GM23338 (cell line): ENCODE measurements at regions not wholly inside any gene's neighbourhood (a gene's known extent, or its start where the extent isn't known, plus 50 kb on each side); places are given as distances from the start of the nearest gene placed in this dataset.

ENCODE experiments used
- CREB1 ChIP-seq: fragments of 250-450 bp; sonication (Bioruptor Pico); IDR thresholded peaks from 2 replicates; pipeline ENCODE4 v1.5.0; 2020; ENCODE audit warnings: low read depth, mild to moderate bottlenecking, moderate library complexity
- EZH2 ChIP-seq: fragments of 200-600 bp; sonication (generic); IDR thresholded peaks from one replicate; pipeline ENCODE4 v1.8.0; 2017; ENCODE audit warnings: antibody characterized with exemption, mild to moderate bottlenecking, low read depth; ENCODE audit not compliant: unreplicated experiment
- EZH2phosphoT487 ChIP-seq: fragments of 200-600 bp; sonication (generic); IDR thresholded peaks from one replicate; pipeline ENCODE4 v1.8.1; 2018; ENCODE audit warnings: antibody characterized with exemption; ENCODE audit not compliant: unreplicated experiment
- JUNB ChIP-seq: IDR thresholded peaks from one replicate; pipeline ENCODE4 v1.6.1; 2016; ENCODE audit warnings: antibody characterized with exemption; ENCODE audit not compliant: unreplicated experiment
- NANOG ChIP-seq: IDR thresholded peaks from 2 replicates; pipeline ENCODE4 v1.6.1; 2016; ENCODE audit warnings: antibody characterized with exemption, borderline replicate concordance
- POLR2AphosphoS5 ChIP-seq: IDR thresholded peaks from 2 replicates; pipeline ENCODE4 v1.6.1; 2016; ENCODE audit warnings: antibody characterized with exemption, low read depth
- REST ChIP-seq: IDR thresholded peaks from one replicate; pipeline ENCODE4 v1.6.1; 2018; ENCODE audit warnings: antibody characterized with exemption; ENCODE audit not compliant: unreplicated experiment
- STAT1 ChIP-seq: IDR thresholded peaks from one replicate; pipeline ENCODE4 v1.6.1; 2016; ENCODE audit warnings: antibody characterized with exemption; ENCODE audit not compliant: unreplicated experiment
- ZNF114 ChIP-seq: fragments of 250-450 bp; sonication (Bioruptor Pico); IDR thresholded peaks from 2 replicates; pipeline ENCODE4 v1.5.0; 2020; ENCODE audit warnings: mild to moderate bottlenecking, moderate library complexity
- ZNF331 ChIP-seq: fragments of 250-450 bp; sonication (Bioruptor Pico); IDR thresholded peaks from 2 replicates; pipeline ENCODE4 v1.5.0; 2020; ENCODE audit warnings: low read depth, mild to moderate bottlenecking, moderate library complexity
- TF ChIP-seq, protein P1 (sequence below), 2 experiments: fragments of 200-600 bp in 1 of 2; sonication (generic) in 1 of 2; conservative IDR thresholded peaks; 2 replicates each; pipeline versions ENCODE4 v1.5.1 to v1.6.1; 2016 to 2017; ENCODE audit warnings: antibody characterized with exemption in 2 of 2, low read depth in 2 of 2, mild to moderate bottlenecking in 2 of 2, moderate library complexity in 1 of 2
- TF ChIP-seq, protein P2 (sequence below): IDR thresholded peaks from 2 replicates; pipeline ENCODE4 v1.6.1; 2016; ENCODE audit warnings: antibody characterized with exemption
- TF ChIP-seq, protein P3 (sequence below): fragments of 250-450 bp; sonication (Bioruptor Pico); IDR thresholded peaks from 2 replicates; pipeline ENCODE4 v1.5.0; 2020; ENCODE audit warnings: mild to moderate bottlenecking, moderate library complexity

DNA sequence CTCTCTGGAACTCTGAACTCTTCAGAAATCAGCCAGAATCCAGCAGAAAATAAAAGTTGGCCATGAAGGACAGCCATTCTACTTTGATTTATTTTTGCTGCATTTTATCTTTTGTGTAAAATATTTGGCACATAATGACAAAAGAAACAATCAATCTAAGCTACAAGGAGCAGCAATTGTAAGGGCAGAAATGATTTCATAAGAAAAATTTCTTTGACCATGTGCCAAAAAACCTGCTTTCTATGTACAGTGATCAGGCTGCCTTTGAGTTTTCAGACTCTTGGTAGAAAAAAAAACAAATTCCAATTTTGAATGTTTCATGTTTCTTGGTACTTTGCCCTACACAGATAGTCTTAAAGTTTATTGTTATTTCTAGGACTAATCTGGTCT, 69.8 kb upstream of the SLC1A3 start:
- TF ChIP-seq, protein P1, sequence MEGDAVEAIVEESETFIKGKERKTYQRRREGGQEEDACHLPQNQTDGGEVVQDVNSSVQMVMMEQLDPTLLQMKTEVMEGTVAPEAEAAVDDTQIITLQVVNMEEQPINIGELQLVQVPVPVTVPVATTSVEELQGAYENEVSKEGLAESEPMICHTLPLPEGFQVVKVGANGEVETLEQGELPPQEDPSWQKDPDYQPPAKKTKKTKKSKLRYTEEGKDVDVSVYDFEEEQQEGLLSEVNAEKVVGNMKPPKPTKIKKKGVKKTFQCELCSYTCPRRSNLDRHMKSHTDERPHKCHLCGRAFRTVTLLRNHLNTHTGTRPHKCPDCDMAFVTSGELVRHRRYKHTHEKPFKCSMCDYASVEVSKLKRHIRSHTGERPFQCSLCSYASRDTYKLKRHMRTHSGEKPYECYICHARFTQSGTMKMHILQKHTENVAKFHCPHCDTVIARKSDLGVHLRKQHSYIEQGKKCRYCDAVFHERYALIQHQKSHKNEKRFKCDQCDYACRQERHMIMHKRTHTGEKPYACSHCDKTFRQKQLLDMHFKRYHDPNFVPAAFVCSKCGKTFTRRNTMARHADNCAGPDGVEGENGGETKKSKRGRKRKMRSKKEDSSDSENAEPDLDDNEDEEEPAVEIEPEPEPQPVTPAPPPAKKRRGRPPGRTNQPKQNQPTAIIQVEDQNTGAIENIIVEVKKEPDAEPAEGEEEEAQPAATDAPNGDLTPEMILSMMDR (conservative IDR thresholded peaks at IDR 0.05; ENCODE audit: low read depth in 2 of 2), result no peak
- TF ChIP-seq EZH2phosphoT487 (no peak), EZH2 (no peak), REST (no peak), POLR2AphosphoS5 (no peak), JUNB (no peak), ZNF114 (no peak), NANOG (no peak), ZNF331 (CRISPR knock-in tag) (no peak), CREB1 (CRISPR knock-in tag) (no peak), STAT1 (no peak)
- TF ChIP-seq, protein P2, sequence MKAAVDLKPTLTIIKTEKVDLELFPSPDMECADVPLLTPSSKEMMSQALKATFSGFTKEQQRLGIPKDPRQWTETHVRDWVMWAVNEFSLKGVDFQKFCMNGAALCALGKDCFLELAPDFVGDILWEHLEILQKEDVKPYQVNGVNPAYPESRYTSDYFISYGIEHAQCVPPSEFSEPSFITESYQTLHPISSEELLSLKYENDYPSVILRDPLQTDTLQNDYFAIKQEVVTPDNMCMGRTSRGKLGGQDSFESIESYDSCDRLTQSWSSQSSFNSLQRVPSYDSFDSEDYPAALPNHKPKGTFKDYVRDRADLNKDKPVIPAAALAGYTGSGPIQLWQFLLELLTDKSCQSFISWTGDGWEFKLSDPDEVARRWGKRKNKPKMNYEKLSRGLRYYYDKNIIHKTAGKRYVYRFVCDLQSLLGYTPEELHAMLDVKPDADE, result no peak
- TF ChIP-seq, protein P3, sequence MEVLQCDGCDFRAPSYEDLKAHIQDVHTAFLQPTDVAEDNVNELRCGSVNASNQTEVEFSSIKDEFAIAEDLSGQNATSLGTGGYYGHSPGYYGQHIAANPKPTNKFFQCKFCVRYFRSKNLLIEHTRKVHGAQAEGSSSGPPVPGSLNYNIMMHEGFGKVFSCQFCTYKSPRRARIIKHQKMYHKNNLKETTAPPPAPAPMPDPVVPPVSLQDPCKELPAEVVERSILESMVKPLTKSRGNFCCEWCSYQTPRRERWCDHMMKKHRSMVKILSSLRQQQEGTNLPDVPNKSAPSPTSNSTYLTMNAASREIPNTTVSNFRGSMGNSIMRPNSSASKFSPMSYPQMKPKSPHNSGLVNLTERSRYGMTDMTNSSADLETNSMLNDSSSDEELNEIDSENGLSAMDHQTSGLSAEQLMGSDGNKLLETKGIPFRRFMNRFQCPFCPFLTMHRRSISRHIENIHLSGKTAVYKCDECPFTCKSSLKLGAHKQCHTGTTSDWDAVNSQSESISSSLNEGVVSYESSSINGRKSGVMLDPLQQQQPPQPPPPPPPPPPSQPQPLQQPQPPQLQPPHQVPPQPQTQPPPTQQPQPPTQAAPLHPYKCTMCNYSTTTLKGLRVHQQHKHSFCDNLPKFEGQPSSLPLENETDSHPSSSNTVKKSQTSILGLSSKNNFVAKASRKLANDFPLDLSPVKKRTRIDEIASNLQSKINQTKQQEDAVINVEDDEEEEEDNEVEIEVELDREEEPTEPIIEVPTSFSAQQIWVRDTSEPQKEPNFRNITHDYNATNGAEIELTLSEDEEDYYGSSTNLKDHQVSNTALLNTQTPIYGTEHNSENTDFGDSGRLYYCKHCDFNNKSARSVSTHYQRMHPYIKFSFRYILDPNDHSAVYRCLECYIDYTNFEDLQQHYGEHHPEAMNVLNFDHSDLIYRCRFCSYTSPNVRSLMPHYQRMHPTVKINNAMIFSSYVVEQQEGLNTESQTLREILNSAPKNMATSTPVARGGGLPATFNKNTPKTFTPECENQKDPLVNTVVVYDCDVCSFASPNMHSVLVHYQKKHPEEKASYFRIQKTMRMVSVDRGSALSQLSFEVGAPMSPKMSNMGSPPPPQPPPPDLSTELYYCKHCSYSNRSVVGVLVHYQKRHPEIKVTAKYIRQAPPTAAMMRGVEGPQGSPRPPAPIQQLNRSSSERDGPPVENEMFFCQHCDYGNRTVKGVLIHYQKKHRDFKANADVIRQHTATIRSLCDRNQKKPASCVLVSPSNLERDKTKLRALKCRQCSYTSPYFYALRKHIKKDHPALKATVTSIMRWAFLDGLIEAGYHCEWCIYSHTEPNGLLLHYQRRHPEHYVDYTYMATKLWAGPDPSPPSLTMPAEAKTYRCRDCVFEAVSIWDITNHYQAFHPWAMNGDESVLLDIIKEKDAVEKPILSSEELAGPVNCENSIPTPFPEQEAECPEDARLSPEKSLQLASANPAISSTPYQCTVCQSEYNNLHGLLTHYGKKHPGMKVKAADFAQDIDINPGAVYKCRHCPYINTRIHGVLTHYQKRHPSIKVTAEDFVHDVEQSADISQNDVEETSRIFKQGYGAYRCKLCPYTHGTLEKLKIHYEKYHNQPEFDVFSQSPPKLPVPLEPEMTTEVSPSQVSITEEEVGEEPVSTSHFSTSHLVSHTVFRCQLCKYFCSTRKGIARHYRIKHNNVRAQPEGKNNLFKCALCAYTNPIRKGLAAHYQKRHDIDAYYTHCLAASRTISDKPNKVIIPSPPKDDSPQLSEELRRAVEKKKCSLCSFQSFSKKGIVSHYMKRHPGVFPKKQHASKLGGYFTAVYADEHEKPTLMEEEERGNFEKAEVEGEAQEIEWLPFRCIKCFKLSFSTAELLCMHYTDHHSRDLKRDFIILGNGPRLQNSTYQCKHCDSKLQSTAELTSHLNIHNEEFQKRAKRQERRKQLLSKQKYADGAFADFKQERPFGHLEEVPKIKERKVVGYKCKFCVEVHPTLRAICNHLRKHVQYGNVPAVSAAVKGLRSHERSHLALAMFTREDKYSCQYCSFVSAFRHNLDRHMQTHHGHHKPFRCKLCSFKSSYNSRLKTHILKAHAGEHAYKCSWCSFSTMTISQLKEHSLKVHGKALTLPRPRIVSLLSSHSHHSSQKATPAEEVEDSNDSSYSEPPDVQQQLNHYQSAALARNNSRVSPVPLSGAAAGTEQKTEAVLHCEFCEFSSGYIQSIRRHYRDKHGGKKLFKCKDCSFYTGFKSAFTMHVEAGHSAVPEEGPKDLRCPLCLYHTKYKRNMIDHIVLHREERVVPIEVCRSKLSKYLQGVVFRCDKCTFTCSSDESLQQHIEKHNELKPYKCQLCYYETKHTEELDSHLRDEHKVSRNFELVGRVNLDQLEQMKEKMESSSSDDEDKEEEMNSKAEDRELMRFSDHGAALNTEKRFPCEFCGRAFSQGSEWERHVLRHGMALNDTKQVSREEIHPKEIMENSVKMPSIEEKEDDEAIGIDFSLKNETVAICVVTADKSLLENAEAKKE (CRISPR knock-in tag), result no peak
